Right lobe of liver (tissue), 4 donors: ENCODE measurements at regions not wholly inside any gene's neighbourhood (a gene's known extent, or its start where the extent isn't known, plus 50 kb on each side); places are given as distances from the start of the nearest gene placed in this dataset.

Experiments
- POLR2A ChIP-seq: fragments of 450-650 bp; IDR thresholded peaks from one replicate; pipeline ENCODE4 v1.6.1; 2017; ENCODE audit warnings: antibody characterized with exemption, mild to moderate bottlenecking
- TF ChIP-seq, protein P1 (sequence below), 4 donors: fragments of 200-600 bp in 3 of 4; fragments of 450-650 bp in 1 of 4; IDR thresholded peaks; one replicate each; pipeline versions ENCODE4 v1.5.1 to v1.8.0; 2016 to 2022; ENCODE audit warnings: antibody characterized with exemption in 4 of 4, mild to moderate bottlenecking in 2 of 4
- donor health status: DM: no; HTN: no; CAD: no.
- donor health status: DM: no; HTN: no; CAD: no.
- donor health status: DM: no; HTN: yes; CAD: no.

DNA sequence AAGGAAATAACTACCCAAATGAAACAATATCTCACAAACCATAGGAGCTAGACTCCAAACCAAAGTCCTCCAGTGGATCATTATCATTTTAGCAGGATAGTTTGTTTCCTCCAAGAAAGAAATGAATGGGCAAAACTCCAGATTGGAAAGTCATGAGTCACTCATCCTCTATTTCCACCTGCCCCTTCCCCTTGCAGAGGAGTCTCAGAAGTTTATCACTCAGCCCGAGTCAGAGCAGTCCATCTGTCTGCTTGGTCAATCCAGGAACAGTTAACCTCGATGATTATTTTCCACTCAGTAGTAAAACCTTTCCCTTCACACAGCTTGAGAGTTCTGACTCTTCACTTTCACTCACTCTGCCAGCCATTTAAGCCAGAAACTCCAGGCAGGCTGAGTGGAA, 462.2 kb downstream of the BCL11A start:
- TF ChIP-seq, protein P1, sequence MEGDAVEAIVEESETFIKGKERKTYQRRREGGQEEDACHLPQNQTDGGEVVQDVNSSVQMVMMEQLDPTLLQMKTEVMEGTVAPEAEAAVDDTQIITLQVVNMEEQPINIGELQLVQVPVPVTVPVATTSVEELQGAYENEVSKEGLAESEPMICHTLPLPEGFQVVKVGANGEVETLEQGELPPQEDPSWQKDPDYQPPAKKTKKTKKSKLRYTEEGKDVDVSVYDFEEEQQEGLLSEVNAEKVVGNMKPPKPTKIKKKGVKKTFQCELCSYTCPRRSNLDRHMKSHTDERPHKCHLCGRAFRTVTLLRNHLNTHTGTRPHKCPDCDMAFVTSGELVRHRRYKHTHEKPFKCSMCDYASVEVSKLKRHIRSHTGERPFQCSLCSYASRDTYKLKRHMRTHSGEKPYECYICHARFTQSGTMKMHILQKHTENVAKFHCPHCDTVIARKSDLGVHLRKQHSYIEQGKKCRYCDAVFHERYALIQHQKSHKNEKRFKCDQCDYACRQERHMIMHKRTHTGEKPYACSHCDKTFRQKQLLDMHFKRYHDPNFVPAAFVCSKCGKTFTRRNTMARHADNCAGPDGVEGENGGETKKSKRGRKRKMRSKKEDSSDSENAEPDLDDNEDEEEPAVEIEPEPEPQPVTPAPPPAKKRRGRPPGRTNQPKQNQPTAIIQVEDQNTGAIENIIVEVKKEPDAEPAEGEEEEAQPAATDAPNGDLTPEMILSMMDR (IDR thresholded peaks at IDR 0.05) = no peak
- no peak for TF ChIP-seq POLR2A
